T-helper 1 cell treated with Interleukin-12 subunit alpha and Interleukin-12 subunit beta and Interleukin-4 antibody, amounts not matched to agents 30 ng/mL and 1 ng/mL, for 36 hours (primary cell): ENCODE measurements at regions not wholly inside any gene's neighbourhood (a gene's known extent, or its start where the extent isn't known, plus 50 kb on each side); places are given as distances from the start of the nearest gene placed in this dataset.

Experiments
- intact Hi-C: fragments of 100-400 bp; cut with micrococcal nuclease; formaldehyde crosslinking; loops from one replicate; pipeline ENCODE4 v1.15.1; 2024

- intact Hi-C loops, result no loop called here
Measured at GRCh38 chr6:145175470-145175869, 559.9 kb downstream of the EPM2A start.

GRCh38 chr6:145178391-145178790 lies 556.9 kb downstream of the EPM2A start:
- intact Hi-C loops, result no loop called here

- intact Hi-C loops, result no loop called here
Measured at GRCh38 chr6:145187491-145188206, 547.7 kb downstream of the EPM2A start.

- intact Hi-C loops, result no loop called here
Measured at GRCh38 chr6:145189836-145190235, 545.5 kb downstream of the EPM2A start.

- intact Hi-C loops, result no loop called here
Measured at GRCh38 chr6:145194389-145194788, 540.9 kb downstream of the EPM2A start.

GRCh38 chr6:145199961-145200360 lies 535.4 kb downstream of the EPM2A start:
- intact Hi-C loops, result no loop called here

GRCh38 chr6:145204301-145204700 lies 531.0 kb downstream of the EPM2A start:
- intact Hi-C loops, result no loop called here

GRCh38 chr6:145206247-145206907 lies 528.9 kb downstream of the EPM2A start:
- intact Hi-C loops, result no loop called here

GRCh38 chr6:145208474-145208873 lies 526.8 kb downstream of the EPM2A start:
- intact Hi-C loops, result no loop called here

GRCh38 chr6:145209272-145209671 lies 526.0 kb downstream of the EPM2A start:
- intact Hi-C loops, result no loop called here

GRCh38 chr6:145212813-145213212 lies 522.5 kb downstream of the EPM2A start:
- intact Hi-C loops, result loop anchor here (5.0 kb wide), 1 partner anchor 731 kb away; no protein-coding TSS in a partner anchor

GRCh38 chr6:145213614-145214013 lies 521.7 kb downstream of the EPM2A start:
- intact Hi-C loops, result loop anchor here (1.0 to 5.0 kb wide), 4 partner anchors 421 to 1108 kb away; no protein-coding TSS in a partner anchor

- intact Hi-C loops, result loop anchor here (1.0 to 5.0 kb wide), 4 partner anchors 420 to 1109 kb away; no protein-coding TSS in a partner anchor
Measured at GRCh38 chr6:145214570-145214969, 520.8 kb downstream of the EPM2A start.

- intact Hi-C loops, result no loop called here
Measured at GRCh38 chr6:145224450-145224849, 510.9 kb downstream of the EPM2A start.

- intact Hi-C loops, result no loop called here
Measured at GRCh38 chr6:145225500-145225899, 509.8 kb downstream of the EPM2A start.

GRCh38 chr6:145227593-145227992 lies 507.7 kb downstream of the EPM2A start:
- intact Hi-C loops, result no loop called here

GRCh38 chr6:145228962-145229582 lies 506.2 kb downstream of the EPM2A start:
- intact Hi-C loops, result no loop called here

- intact Hi-C loops, result no loop called here
Measured at GRCh38 chr6:145233955-145234354, 501.4 kb downstream of the EPM2A start.

- intact Hi-C loops, result no loop called here
Measured at GRCh38 chr6:145235207-145235606, 500.1 kb downstream of the EPM2A start.

GRCh38 chr6:145238787-145239186 lies 496.5 kb downstream of the EPM2A start:
- intact Hi-C loops, result no loop called here

GRCh38 chr6:145241039-145241438 lies 494.3 kb downstream of the EPM2A start:
- intact Hi-C loops, result no loop called here

GRCh38 chr6:145241721-145242120 lies 493.6 kb downstream of the EPM2A start:
- intact Hi-C loops, result no loop called here
